ENCODE measurements at regions not wholly inside any gene's neighbourhood (a gene's known extent, or its start where the extent isn't known, plus 50 kb on each side); places are given as distances from the start of the nearest gene placed in this dataset.
"Not testable (repeated sequence)": the region's sequence is repeated elsewhere in the genome, so short reads cannot be mapped to it uniquely, and the experiment has no call there.

- DNase-seq, result no peak
Observed at GRCh38 chr2:146621656-146622055, 1223.2 kb upstream of the ACVR2A start.

- DNase-seq, result no peak
Observed at GRCh38 chr2:146615778-146616177, 1229.1 kb upstream of the ACVR2A start.

- DNase-seq, result no peak
Observed at GRCh38 chr2:146608490-146608889, 1236.3 kb upstream of the ACVR2A start.

GRCh38 chr2:146604521-146604920 is 1240.3 kb upstream of the ACVR2A start:
- no peak for DNase-seq

GRCh38 chr2:146602856-146603255 is 1242.0 kb upstream of the ACVR2A start:
- DNase-seq, result no peak

GRCh38 chr2:146602383-146602782 is 1242.4 kb upstream of the ACVR2A start:
- DNase-seq, result no peak

- no peak for DNase-seq
Observed at GRCh38 chr2:146598791-146599190, 1246.0 kb upstream of the ACVR2A start.

GRCh38 chr2:146597291-146597690 is 1247.5 kb upstream of the ACVR2A start:
- DNase-seq, result no peak

GRCh38 chr2:146591908-146592307 is 1252.9 kb upstream of the ACVR2A start:
- DNase-seq, result no peak

GRCh38 chr2:146587291-146587713 is 1257.5 kb upstream of the ACVR2A start:
- no peak for DNase-seq

- no peak for DNase-seq
Observed at GRCh38 chr2:146584316-146584715, 1260.5 kb upstream of the ACVR2A start.

GRCh38 chr2:146579147-146579930 is 1265.5 kb upstream of the ACVR2A start:
- no peak for DNase-seq

- DNase-seq, result no peak
Observed at GRCh38 chr2:146576339-146577111, 1268.3 kb upstream of the ACVR2A start.

GRCh38 chr2:146572598-146572997 is 1272.2 kb upstream of the ACVR2A start:
- no peak for DNase-seq

- DNase-seq, result no peak
Observed at GRCh38 chr2:146561996-146562395, 1282.8 kb upstream of the ACVR2A start.

- DNase-seq, result no peak
Observed at GRCh38 chr2:146547236-146547635, 1297.6 kb upstream of the ACVR2A start.

GRCh38 chr2:146544701-146545100 is 1300.1 kb upstream of the ACVR2A start:
- DNase-seq, result no peak

GRCh38 chr2:146541896-146542295 is 1302.9 kb upstream of the ACVR2A start:
- DNase-seq, result no peak

- DNase-seq, result no peak
Observed at GRCh38 chr2:146540271-146540932, 1304.4 kb upstream of the ACVR2A start.

GRCh38 chr2:146539739-146540138 is 1305.1 kb upstream of the ACVR2A start:
- DNase-seq, result not testable (repeated sequence)

GRCh38 chr2:146537477-146537876 is 1307.4 kb upstream of the ACVR2A start:
- DNase-seq, result no peak

GRCh38 chr2:146532509-146533147 is 1312.2 kb upstream of the ACVR2A start:
- no peak for DNase-seq

GRCh38 chr2:146532009-146532408 is 1312.8 kb upstream of the ACVR2A start:
- no peak for DNase-seq
